Neuronal stem cell (in vitro differentiated cells): ENCODE measurements at regions not wholly inside any gene's neighbourhood (a gene's known extent, or its start where the extent isn't known, plus 50 kb on each side); places are given as distances from the start of the nearest gene placed in this dataset.
"Not testable (repeated sequence)": the region's sequence is repeated elsewhere in the genome, so short reads cannot be mapped to it uniquely, and the experiment has no call there.

ENCODE experiments used
- DNase-seq: peaks from one replicate; pipeline ENCODE4 v3.0.0-alpha.2; 2013; ENCODE audit warnings: low spot score
- H2AFZ ChIP-seq: one replicate; pipeline ENCODE4 v1.6.1; 2013; ENCODE audit warnings: mild to moderate bottlenecking, low read length, inconsistent platforms
- H2AK5ac ChIP-seq: 2 replicates; pipeline ENCODE4 v1.6.1; 2013; ENCODE audit warnings: low read depth, mild to moderate bottlenecking, inconsistent platforms, low read length, moderate library complexity, mixed read lengths
- H2BK120ac ChIP-seq: 2 replicates; pipeline ENCODE4 v1.6.1; 2013; ENCODE audit warnings: low read depth, mild to moderate bottlenecking, inconsistent platforms, low read length, moderate library complexity, mixed read lengths
- H2BK12ac ChIP-seq: one replicate; pipeline ENCODE4 v1.6.1; 2013; ENCODE audit warnings: low read length, inconsistent platforms
- H2BK15ac ChIP-seq: 2 replicates; pipeline ENCODE4 v1.6.1; 2013; ENCODE audit warnings: mild to moderate bottlenecking, low read length, inconsistent platforms, mixed read lengths
- H2BK5ac ChIP-seq: one replicate; pipeline ENCODE4 v1.6.1; 2013; ENCODE audit warnings: inconsistent platforms, mild to moderate bottlenecking, low read length, moderate library complexity
- H3K14ac ChIP-seq: one replicate; pipeline ENCODE4 v1.6.1; 2013; ENCODE audit warnings: low read length, inconsistent platforms
- H3K18ac ChIP-seq: 2 replicates; pipeline ENCODE4 v1.6.1; 2013; ENCODE audit warnings: low read length, inconsistent platforms
- H3K23ac ChIP-seq: 2 replicates; pipeline ENCODE4 v1.6.1; 2013; ENCODE audit warnings: low read depth, mild to moderate bottlenecking, mixed read lengths, low read length, inconsistent platforms; ENCODE audit not compliant: poor library complexity
- H3K27ac ChIP-seq: replicated peaks from 3 replicates; pipeline ENCODE4 v1.5.1; 2013; ENCODE audit warnings: low read length, inconsistent platforms
- H3K27me3 ChIP-seq, 3 experiments: 2 replicates each; pipeline ENCODE4 v1.6.1; 2013; ENCODE audit warnings: low read length in 3 of 3, mild to moderate bottlenecking in 2 of 3, inconsistent platforms in 1 of 3, low read depth in 1 of 3, mixed read lengths in 1 of 3, moderate library complexity in 1 of 3; ENCODE audit not compliant: control insufficient read depth in 3 of 3, insufficient read depth in 3 of 3
- H3K36me3 ChIP-seq, 2 donors: replicated peaks in 1 of 2; 2 replicates each; pipeline ENCODE4 v1.6.1; 2013; ENCODE audit warnings: low read length in 2 of 2; ENCODE audit not compliant: control insufficient read depth in 2 of 2, insufficient read depth in 2 of 2
- H3K4ac ChIP-seq: 2 replicates; pipeline ENCODE4 v1.6.1; 2013; ENCODE audit warnings: inconsistent platforms, mild to moderate bottlenecking, low read length, moderate library complexity
- H3K4me1 ChIP-seq, 2 donors: 1 replicate in 1 of 2; 2 replicates in 1 of 2; pipeline ENCODE4 v1.6.1; 2013; ENCODE audit warnings: low read length in 2 of 2, low read depth in 1 of 2; ENCODE audit not compliant: control insufficient read depth in 2 of 2, insufficient read depth in 1 of 2
- H3K4me2 ChIP-seq: one replicate; pipeline ENCODE4 v1.6.1; 2013; ENCODE audit warnings: mild to moderate bottlenecking, low read length, inconsistent platforms; ENCODE audit not compliant: insufficient read depth, poor library complexity, severe bottlenecking
- H3K4me3 ChIP-seq, 2 donors: 2 replicates each; pipeline ENCODE4 v1.5.1; 2013; ENCODE audit warnings: low read length in 2 of 2, mild to moderate bottlenecking in 2 of 2, inconsistent platforms in 1 of 2, moderate library complexity in 1 of 2
- H3K79me1 ChIP-seq: one replicate; pipeline ENCODE4 v1.6.1; 2013; ENCODE audit warnings: low read depth, mild to moderate bottlenecking, inconsistent platforms, low read length, moderate library complexity
- H3K9ac ChIP-seq: one replicate; pipeline ENCODE4 v1.6.1; 2013; ENCODE audit warnings: mild to moderate bottlenecking, low read depth, low read length, inconsistent platforms; ENCODE audit not compliant: poor library complexity
- H3K9me3 ChIP-seq, 2 donors: replicated peaks in 1 of 2; 2 replicates each; pipeline versions ENCODE3 to v1.6.1; 2013; ENCODE audit warnings: low read length in 2 of 2, mild to moderate bottlenecking in 2 of 2, inconsistent platforms in 1 of 2, low read depth in 1 of 2, mixed read lengths in 1 of 2, moderate library complexity in 1 of 2; ENCODE audit not compliant: control insufficient read depth in 2 of 2, insufficient read depth in 1 of 2
- H4K8ac ChIP-seq: one replicate; pipeline ENCODE4 v1.6.1; 2013; ENCODE audit warnings: low read depth, mild to moderate bottlenecking, inconsistent platforms, low read length, moderate library complexity
- H4K91ac ChIP-seq: one replicate; pipeline ENCODE4 v1.6.1; 2013; ENCODE audit warnings: low read length, low read depth, mild to moderate bottlenecking, inconsistent platforms; ENCODE audit not compliant: poor library complexity
- WGBS, 2 donors: extraction: QIAGEN DNeasy Blood & Tissue Kit; methylation state at CpG; one replicate each; pipeline ENCODE4 v1.1.7; 2013; ENCODE audit warnings: missing lambda C conversion rate in 2 of 2, mixed read lengths in 1 of 2; ENCODE audit not compliant: insufficient read length in 2 of 2, insufficient replicate concordance in 1 of 2; ENCODE audit errors: extremely low coverage in 2 of 2; 5-methylcytosine and 5-hydroxymethylcytosine counted together

- Histone ChIP-seq H3K4me3 (no peak overlapping the region), H3K4ac (no peak overlapping the region), H3K9me3 (no peaks in the 10 kb centered on the region), H2BK15ac (no peak overlapping the region), H3K18ac (no peak overlapping the region), H3K27me3 (no peaks in the 10 kb centered on the region), H3K23ac (no peak overlapping the region), H4K91ac (no peak overlapping the region), H4K8ac (no peak overlapping the region), H2BK12ac (no peak overlapping the region), H3K4me2 (no peak overlapping the region), H3K27ac (no peak overlapping the region), H2AFZ (no peak overlapping the region), H2BK5ac (no peak overlapping the region), H2BK120ac (no peak overlapping the region), H3K36me3 (no peaks in the 10 kb centered on the region), H2AK5ac (no peak overlapping the region), H3K14ac (no peak overlapping the region), H3K4me1 (peaks cover 0 to 3% of the 10 kb centered on the region in 2 donors), H3K9ac (no peak overlapping the region), H3K79me1 (no peaks in the 10 kb centered on the region)
- DNase-seq = no peak
- WGBS, 2 donors = no CpG with 5 or more reads among the region's 4 CpGs
These were observed 226.1 kb upstream of the TRIB2 start for GRCh38 chr2:12490641-12491040.

GRCh38 chr2:12492360-12492759 is 224.4 kb upstream of the TRIB2 start:
- H3K18ac ChIP-seq, H4K8ac ChIP-seq, H3K4me3 ChIP-seq, H3K14ac ChIP-seq, H3K4ac ChIP-seq, DNase-seq, H3K9me3 ChIP-seq, H2AK5ac ChIP-seq, H3K27ac ChIP-seq, H3K79me1 ChIP-seq, H3K23ac ChIP-seq, H2BK120ac ChIP-seq, H4K91ac ChIP-seq, H3K4me2 ChIP-seq, H2BK5ac ChIP-seq, H2AFZ ChIP-seq, H3K27me3 ChIP-seq, H3K9ac ChIP-seq, H3K36me3 ChIP-seq, H2BK15ac ChIP-seq, H2BK12ac ChIP-seq, H3K4me1 ChIP-seq: not testable (repeated sequence)
- WGBS, 2 donors = no CpG with 5 or more reads among the region's 3 CpGs

GRCh38 chr2:12493031-12493513 is 223.7 kb upstream of the TRIB2 start:
- no peak overlapping the region for H2BK15ac ChIP-seq
- H3K18ac ChIP-seq = no peak overlapping the region
- no peak overlapping the region for H2BK120ac ChIP-seq
- H3K23ac ChIP-seq = no peak overlapping the region
- H3K4me2 ChIP-seq = no peak overlapping the region
- no peaks in the 10 kb centered on the region for H3K4me1 ChIP-seq
- no peak overlapping the region for H3K4me3 ChIP-seq
- H3K9me3 ChIP-seq = no peaks in the 10 kb centered on the region
- H2AFZ ChIP-seq = no peak overlapping the region
- H3K14ac ChIP-seq = no peak overlapping the region
- H3K9ac ChIP-seq = no peak overlapping the region
- no peaks in the 10 kb centered on the region for H3K79me1 ChIP-seq
- no peak overlapping the region for H2BK5ac ChIP-seq
- H3K27ac ChIP-seq = no peak overlapping the region
- DNase-seq = no peak
- H3K4ac ChIP-seq = no peak overlapping the region
- H4K8ac ChIP-seq = no peak overlapping the region
- H3K36me3 ChIP-seq = no peaks in the 10 kb centered on the region
- H2BK12ac ChIP-seq = no peak overlapping the region
- H2AK5ac ChIP-seq = no peak overlapping the region
- WGBS, 2 donors = no CpG with 5 or more reads among the region's 9 CpGs
- no peaks in the 10 kb centered on the region for H3K27me3 ChIP-seq
- no peak overlapping the region for H4K91ac ChIP-seq

- WGBS, 2 donors = no CpG with 5 or more reads among the region's 7 CpGs
These were observed 221.4 kb upstream of the TRIB2 start for GRCh38 chr2:12495247-12495868.

More at GRCh38 chr2:12495247-12495868, 221.4 kb upstream of the TRIB2 start:
- Histone ChIP-seq H3K79me1 (no peaks in the 10 kb centered on the region), H3K27me3 (no peaks in the 10 kb centered on the region), H3K9ac (no peak overlapping the region), H3K4ac (no peak overlapping the region), H3K14ac (no peak overlapping the region), H2BK12ac (no peak overlapping the region), H4K8ac (no peak overlapping the region), H3K18ac (peak overlapping the region; percentile 78), H3K4me2 (no peak overlapping the region), H4K91ac (no peak overlapping the region), H2AK5ac (no peak overlapping the region), H2BK5ac (no peak overlapping the region), H3K9me3 (no peaks in the 10 kb centered on the region), H2AFZ (no peak overlapping the region), H3K4me1 (no peaks in the 10 kb centered on the region), H3K27ac (no peak overlapping the region), H3K4me3 (no peak overlapping the region), H2BK120ac (no peak overlapping the region), H2BK15ac (no peak overlapping the region), H3K23ac (no peak overlapping the region), H3K36me3 (no peaks in the 10 kb centered on the region)
- DNase-seq = no peak
